Gastrocnemius medialis (tissue), 4 donors: ENCODE measurements at regions not wholly inside any gene's neighbourhood (a gene's known extent, or its start where the extent isn't known, plus 50 kb on each side); places are given as distances from the start of the nearest gene placed in this dataset.
"Not testable (repeated sequence)": the region's sequence is repeated elsewhere in the genome, so short reads cannot be mapped to it uniquely, and the experiment has no call there.

Source experiments
- ATAC-seq, 2 donors: fragments of 150-250 bp; one replicate each; pipeline ENCODE4 v1.9.1; 2016
- DNase-seq, 2 donors: peaks; one replicate each; pipeline ENCODE4 v3.0.0-alpha.2; 2019
- H3K27ac ChIP-seq, 4 donors: fragments of 200-600 bp; sonication (generic); 1 replicate in 1 of 4; 2 replicates in 3 of 4; pipeline ENCODE4 v1.5.1; 2016 to 2018; ENCODE audit warnings: mild to moderate bottlenecking in 2 of 4, moderate library complexity in 1 of 4
- H3K27me3 ChIP-seq, 3 donors: fragments of 200-600 bp; sonication (generic) in 2 of 3; 1 replicate in 1 of 3; 2 replicates in 2 of 3; pipeline versions ENCODE4 v1.5.1 to v1.6.0; 2016 to 2019; ENCODE audit warnings: mild to moderate bottlenecking in 1 of 3, moderate library complexity in 1 of 3
- H3K36me3 ChIP-seq, 2 donors: fragments of 200-600 bp; sonication (generic) in 1 of 2; one replicate each; pipeline ENCODE4 v1.5.1; 2017 to 2018
- H3K4me1 ChIP-seq, 2 donors: fragments of 200-600 bp; sonication (generic) in 1 of 2; one replicate each; pipeline ENCODE4 v1.5.1; 2016 to 2017; ENCODE audit warnings: mild to moderate bottlenecking in 2 of 2
- H3K4me3 ChIP-seq, 4 donors: fragments of 200-600 bp; sonication (generic) in 3 of 4; 1 replicate in 1 of 4; 2 replicates in 3 of 4; pipeline ENCODE4 v1.5.1; 2016 to 2019; ENCODE audit warnings: mild to moderate bottlenecking in 2 of 4
- H3K9me3 ChIP-seq, 3 donors: fragments of 200-600 bp; sonication (generic) in 2 of 3; 1 replicate in 1 of 3; 2 replicates in 2 of 3; pipeline ENCODE4 v1.5.1; 2016 to 2019
- POLR2A ChIP-seq, 2 donors: fragments of 450-650 bp; IDR thresholded peaks; one replicate each; pipeline ENCODE4 v1.6.1; 2017; ENCODE audit warnings: antibody characterized with exemption in 2 of 2, mild to moderate bottlenecking in 2 of 2, moderate library complexity in 2 of 2
- in situ Hi-C, 4 donors: fragments of 200-750 bp; cut with MboI; loops; one replicate each; pipeline versions ENCODE4 v1.15.0 to v1.8.0; 2017; ENCODE audit warnings: low sequenced_read_pairs in 4 of 4
- intact Hi-C: fragments of 100-400 bp; cut with DNase I; formaldehyde crosslinking; loops from one replicate; pipeline ENCODE4 v1.15.1; 2023; ENCODE audit warnings: low total_unique reads
- TF ChIP-seq, protein P1 (sequence below), 5 experiments: fragments of 450-650 bp in 3 of 5; fragments of 200-600 bp in 2 of 5; sonication (generic) in 2 of 5; IDR thresholded peaks in 4 of 5; conservative IDR thresholded peaks in 1 of 5; 1 replicate in 4 of 5; 2 replicates in 1 of 5; pipeline ENCODE4 v1.5.1; 2016 to 2019; ENCODE audit warnings: antibody characterized with exemption in 5 of 5, mild to moderate bottlenecking in 3 of 5, moderate library complexity in 3 of 5

DNA sequence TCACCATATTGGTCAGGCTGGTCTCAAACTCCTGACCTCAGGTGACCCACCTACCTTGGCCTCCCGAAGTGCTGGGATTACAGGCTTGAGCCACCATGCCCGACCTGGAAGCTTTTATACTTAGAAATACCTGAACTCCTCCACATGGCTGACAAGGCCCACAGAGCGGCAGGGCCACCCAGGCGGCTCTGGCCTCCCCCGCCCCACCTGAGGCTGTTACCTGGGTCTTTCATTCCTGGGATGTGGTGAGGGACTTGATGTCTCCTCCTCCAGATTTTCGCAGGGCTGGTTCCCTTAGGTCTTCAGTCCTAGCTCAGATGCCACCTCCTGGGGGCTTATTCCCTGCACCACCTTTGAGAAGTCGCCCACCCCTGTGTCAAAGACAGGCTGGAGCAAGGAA is 152.1 kb downstream of the LY86 start:
- TF ChIP-seq POLR2A (IDR thresholded peaks at IDR 0.05) = no peak
- TF ChIP-seq, protein P1, sequence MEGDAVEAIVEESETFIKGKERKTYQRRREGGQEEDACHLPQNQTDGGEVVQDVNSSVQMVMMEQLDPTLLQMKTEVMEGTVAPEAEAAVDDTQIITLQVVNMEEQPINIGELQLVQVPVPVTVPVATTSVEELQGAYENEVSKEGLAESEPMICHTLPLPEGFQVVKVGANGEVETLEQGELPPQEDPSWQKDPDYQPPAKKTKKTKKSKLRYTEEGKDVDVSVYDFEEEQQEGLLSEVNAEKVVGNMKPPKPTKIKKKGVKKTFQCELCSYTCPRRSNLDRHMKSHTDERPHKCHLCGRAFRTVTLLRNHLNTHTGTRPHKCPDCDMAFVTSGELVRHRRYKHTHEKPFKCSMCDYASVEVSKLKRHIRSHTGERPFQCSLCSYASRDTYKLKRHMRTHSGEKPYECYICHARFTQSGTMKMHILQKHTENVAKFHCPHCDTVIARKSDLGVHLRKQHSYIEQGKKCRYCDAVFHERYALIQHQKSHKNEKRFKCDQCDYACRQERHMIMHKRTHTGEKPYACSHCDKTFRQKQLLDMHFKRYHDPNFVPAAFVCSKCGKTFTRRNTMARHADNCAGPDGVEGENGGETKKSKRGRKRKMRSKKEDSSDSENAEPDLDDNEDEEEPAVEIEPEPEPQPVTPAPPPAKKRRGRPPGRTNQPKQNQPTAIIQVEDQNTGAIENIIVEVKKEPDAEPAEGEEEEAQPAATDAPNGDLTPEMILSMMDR (IDR thresholded peaks at IDR 0.05 in 4 of 5, conservative IDR thresholded peaks at IDR 0.05 in 1 of 5) = no peak
- intact Hi-C loops (no loop called here), in situ Hi-C loops (loop anchor here in 3 of 4 donors (25.0 kb wide), 2 partner anchors 172 to 197 kb away; no protein-coding TSS in a partner anchor)
- DNase-seq (no peak), ATAC-seq (no peak)
- Histone ChIP-seq H3K27me3 (no peaks in the 10 kb centered on the region), H3K9me3 (no peaks in the 10 kb centered on the region), H3K36me3 (no peaks in the 10 kb centered on the region), H3K4me3 (no peak overlapping the region), H3K27ac (peak overlapping the region in 2 of 4 donors; percentile 6 to 66), H3K4me1 (peaks cover 20 to 26% of the 10 kb centered on the region in 2 donors)

DNA sequence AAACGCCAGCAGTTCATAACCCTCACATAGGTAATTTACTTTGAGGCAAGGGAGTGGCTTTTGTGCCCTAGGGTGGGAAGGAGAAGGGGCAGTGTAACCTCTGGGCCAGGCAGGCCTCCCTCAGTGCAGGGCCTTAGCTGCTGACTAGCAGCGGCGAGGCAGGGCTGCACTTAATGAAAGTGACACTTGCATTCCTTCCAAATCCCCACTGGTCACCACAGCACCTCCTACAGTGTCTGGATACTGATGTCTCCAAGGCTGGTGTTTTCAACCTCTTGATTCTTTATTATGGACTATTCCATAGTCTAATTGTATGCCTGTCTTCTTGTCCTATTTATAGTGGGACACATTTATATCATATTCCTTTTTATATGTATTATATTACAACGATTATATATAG is 152.7 kb downstream of the LY86 start:
- peak overlapping the region in 3 of 4 donors; percentile 7 to 99 (median 66) for H3K27ac ChIP-seq
- no peaks in the 10 kb centered on the region for H3K9me3 ChIP-seq
- no peaks in the 10 kb centered on the region for H3K36me3 ChIP-seq
- ATAC-seq = no peak
- intact Hi-C loops = no loop called here
- H3K27me3 ChIP-seq = no peaks in the 10 kb centered on the region
- H3K4me1 ChIP-seq = peaks cover 23 to 29% of the 10 kb centered on the region in 2 donors
- no peak overlapping the region for H3K4me3 ChIP-seq
- TF ChIP-seq, protein P1 (IDR thresholded peaks at IDR 0.05 in 4 of 5, conservative IDR thresholded peaks at IDR 0.05 in 1 of 5) = no peak
- no peak for TF ChIP-seq POLR2A (IDR thresholded peaks at IDR 0.05)
- no peak for DNase-seq
- in situ Hi-C loops = loop anchor here in 3 of 4 donors (25.0 kb wide), 2 partner anchors 171 to 196 kb away; no protein-coding TSS in a partner anchor

DNA sequence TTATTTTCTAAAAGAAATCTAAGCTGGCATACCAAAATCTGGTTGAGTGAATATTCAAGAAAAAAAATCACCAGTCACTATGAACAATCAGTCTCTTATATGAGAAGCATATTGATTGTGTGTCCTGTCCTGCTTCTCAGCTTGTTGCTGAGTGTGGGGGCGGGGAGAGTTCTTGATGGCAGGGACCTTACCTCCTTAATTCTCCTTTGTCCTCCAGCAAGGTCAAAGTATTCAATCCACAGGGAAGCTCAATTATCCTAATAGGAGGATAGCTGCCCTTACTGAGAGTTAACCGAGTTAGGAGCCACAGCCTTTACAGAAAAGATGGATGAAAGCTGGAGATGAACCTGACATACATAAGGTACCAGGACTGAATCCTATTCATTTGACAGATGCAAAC is 154.0 kb downstream of the LY86 start:
- TF ChIP-seq POLR2A (IDR thresholded peaks at IDR 0.05) = no peak
- Histone ChIP-seq H3K4me1 (peaks cover 21 to 26% of the 10 kb centered on the region in 2 donors), H3K9me3 (no peaks in the 10 kb centered on the region), H3K27ac (peak overlapping the region in 3 of 4 donors; percentile 27 to 99 (median 31)), H3K4me3 (no peak overlapping the region), H3K27me3 (no peaks in the 10 kb centered on the region), H3K36me3 (no peaks in the 10 kb centered on the region)
- in situ Hi-C loops = loop anchor here in 3 of 4 donors (25.0 kb wide), 2 partner anchors 170 to 195 kb away; no protein-coding TSS in a partner anchor
- no peak for ATAC-seq
- intact Hi-C loops = no loop called here
- no peak for DNase-seq

DNA sequence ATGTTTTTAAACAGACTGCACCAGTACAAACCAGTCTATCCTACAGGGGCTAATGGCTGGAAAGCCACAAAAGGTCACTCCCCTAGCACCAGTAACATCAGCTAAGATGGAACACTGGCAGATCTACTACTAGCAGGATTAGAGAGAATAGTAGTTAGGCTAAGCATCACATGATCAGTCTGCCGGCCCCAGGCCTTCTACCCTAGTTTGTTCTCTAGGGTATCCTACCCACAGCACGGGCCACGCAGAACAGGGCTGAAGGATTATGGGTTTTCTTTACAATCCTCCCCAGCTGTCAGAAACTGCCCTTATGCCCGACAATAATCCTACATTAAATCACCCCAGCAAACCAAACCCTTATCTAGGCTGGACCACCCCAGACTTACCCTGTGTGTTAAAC is 156.0 kb downstream of the LY86 start:
- ATAC-seq = no peak
- H3K4me1 ChIP-seq = peaks cover 35 to 41% of the 10 kb centered on the region in 2 donors

DNA sequence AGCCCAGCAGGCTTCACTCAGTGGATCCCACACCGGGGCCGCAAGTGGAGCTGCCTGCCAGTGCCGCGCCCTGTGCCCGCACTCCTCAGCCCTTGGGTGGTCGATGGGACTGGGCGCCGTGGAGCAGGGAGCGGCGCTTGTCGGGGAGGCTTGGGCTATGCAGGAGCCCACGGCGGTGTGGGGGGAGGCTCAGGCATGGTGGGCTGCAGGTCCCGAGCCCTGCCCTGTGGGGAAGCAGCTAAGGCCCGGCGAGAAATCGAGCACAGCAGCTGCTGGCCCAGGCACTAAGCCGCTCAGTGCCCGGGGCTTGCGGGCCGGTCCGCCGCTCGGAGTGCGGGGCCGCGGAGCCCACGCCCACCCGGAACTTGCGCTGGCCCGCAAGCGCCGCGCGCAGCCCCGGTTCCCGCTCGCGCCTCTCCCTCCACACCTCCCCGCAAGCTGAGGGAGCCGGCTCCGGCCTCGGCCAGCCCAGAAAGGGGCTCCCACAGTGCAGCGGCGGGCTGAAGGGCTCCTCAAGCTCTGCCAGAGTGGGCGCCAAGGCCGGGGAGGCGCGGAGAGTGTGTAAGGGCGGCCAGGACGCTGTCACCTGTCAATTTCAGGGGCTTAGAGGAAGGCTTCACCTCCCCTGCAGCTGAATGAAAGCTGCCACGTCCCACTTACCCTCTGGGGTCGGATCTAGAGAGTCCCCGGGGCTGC is 157.3 kb downstream of the LY86 start:
- H3K36me3 ChIP-seq, ATAC-seq, H3K27me3 ChIP-seq, H3K9me3 ChIP-seq, DNase-seq: not testable (repeated sequence)
- Histone ChIP-seq H3K4me1 (peaks cover 48 to 49% of the 10 kb centered on the region in 2 donors), H3K4me3 (peak overlapping the region in 3 of 4 donors; percentile 39 to 45 (median 42)), H3K27ac (peak overlapping the region; percentile 98 to 99 (median 98))
- in situ Hi-C loops (loop anchor here in 3 of 4 donors (25.0 kb wide), 2 partner anchors 167 to 192 kb away; no protein-coding TSS in a partner anchor), intact Hi-C loops (loop anchor here (2.0 to 5.0 kb wide), 4 partner anchors 147 to 362 kb away; partner anchors contain the start of gene RREB1)

More for the DNA sequence above, 156.0 kb downstream of the LY86 start:
- no peaks in the 10 kb centered on the region for H3K9me3 ChIP-seq
- in situ Hi-C loops (loop anchor here in 3 of 4 donors (25.0 kb wide), 2 partner anchors 168 to 193 kb away; no protein-coding TSS in a partner anchor), intact Hi-C loops (no loop called here)
- TF ChIP-seq, protein P1 (IDR thresholded peaks at IDR 0.05 in 4 of 5, conservative IDR thresholded peaks at IDR 0.05 in 1 of 5) = no peak
- TF ChIP-seq POLR2A (IDR thresholded peaks at IDR 0.05) = no peak
- DNase-seq = no peak
- H3K36me3 ChIP-seq = no peaks in the 10 kb centered on the region
- H3K4me3 ChIP-seq = no peak overlapping the region
- peak overlapping the region in 3 of 4 donors; percentile 98 to 99 (median 98) for H3K27ac ChIP-seq
- H3K27me3 ChIP-seq = no peaks in the 10 kb centered on the region
